ENCODE measurements at regions not wholly inside any gene's neighbourhood (a gene's known extent, or its start where the extent isn't known, plus 50 kb on each side); places are given as distances from the start of the nearest gene placed in this dataset.
"Not testable (repeated sequence)": the region's sequence is repeated elsewhere in the genome, so short reads cannot be mapped to it uniquely, and the experiment has no call there.

- DNase-seq: no peak
Measured at GRCh38 chr11:100584201-100584985, 102.7 kb upstream of the ARHGAP42 start.

DNA sequence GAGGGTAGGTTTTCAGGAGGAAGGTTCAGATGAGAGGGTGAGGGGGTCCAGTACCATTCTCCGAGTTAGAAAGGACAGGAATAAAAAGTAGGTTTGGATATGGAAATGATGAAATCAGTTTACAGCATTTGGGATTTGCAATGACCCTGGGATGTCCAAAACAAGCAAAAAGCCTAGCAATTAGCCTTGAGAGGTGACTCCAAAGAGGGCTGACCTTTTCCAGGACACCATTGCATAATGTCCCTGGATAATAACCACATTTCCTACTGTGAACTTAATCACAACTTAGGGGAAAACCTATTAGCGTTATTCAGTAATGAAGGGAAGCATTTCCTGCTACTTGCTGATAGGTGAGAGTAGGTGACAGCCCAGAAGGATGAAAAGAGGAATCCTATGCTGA, 101.4 kb upstream of the ARHGAP42 start:
- no peak for DNase-seq

- DNase-seq: no peak
Measured at GRCh38 chr11:100586361-100587101, 100.6 kb upstream of the ARHGAP42 start.

DNA sequence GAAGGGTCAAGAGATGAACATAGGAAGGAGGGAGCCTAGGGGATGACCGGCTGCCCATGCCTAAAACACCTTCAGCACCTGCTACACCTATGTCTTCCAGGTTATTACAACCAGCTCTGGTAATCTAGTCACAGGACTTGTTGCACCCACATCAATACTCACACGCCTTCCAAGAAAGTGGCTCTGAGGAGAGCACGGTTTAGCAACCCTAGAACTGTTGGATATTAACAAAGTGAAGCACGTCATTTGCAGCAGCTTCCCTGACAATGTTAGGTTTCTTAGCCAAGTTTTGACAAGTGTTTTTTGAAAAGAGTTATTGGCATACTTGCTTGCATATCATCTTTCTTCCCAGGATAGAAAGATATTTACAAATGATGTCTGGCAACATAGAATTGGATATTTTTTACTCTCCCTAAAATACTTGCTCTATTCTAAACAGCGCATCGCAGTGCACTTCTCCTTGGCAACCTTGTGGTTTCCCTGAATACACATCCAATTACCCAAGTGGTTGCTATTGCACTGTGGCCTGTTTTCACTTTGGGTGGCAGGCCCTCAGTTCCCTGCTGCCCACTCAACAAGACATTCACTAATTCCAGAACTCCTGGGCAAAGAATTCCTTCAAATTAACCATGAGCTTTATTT, 94.3 kb upstream of the ARHGAP42 start:
- DNase-seq: no peak

- DNase-seq: no peak
Measured at GRCh38 chr11:100593291-100593690, 93.8 kb upstream of the ARHGAP42 start.

DNA sequence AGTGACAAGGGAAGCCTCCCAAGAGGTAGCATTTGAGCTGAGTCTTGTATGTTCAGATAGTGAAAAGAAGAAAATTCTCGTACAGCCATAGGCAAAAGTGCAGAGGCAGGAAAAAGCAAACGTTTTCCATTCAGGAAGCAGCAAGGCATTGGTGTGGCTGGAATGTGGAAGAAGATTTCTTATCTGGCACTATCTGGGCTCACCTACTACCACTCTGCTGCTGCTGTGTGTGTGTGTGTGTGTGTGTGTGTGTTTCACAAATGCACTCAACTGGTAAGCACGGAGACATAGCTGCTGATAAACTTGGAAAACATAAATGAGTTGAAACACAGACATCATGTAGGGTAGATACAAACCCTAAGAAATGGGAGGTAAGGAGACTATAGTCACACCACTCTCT, 92.8 kb upstream of the ARHGAP42 start:
- DNase-seq: no peak

DNA sequence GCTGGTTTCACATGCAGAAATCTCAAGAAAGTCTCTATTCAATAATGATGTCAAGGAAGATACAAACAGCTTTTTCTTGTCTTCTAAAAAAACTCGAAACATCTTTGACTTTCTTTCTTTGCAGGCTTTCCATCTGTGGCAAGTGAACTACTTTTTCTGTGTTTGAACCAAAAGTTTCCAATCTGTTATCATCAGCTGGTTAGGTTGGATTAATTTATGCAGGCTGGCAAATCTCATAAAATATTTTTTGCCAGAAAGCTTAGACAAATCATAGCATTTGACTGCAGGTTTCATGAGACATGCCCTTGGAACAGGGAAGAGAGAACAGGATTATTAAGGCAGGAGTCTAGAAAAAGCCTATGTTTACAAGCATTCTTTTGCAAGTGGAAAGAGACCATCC, 86.1 kb upstream of the ARHGAP42 start:
- DNase-seq: no peak

- DNase-seq: no peak
Measured at GRCh38 chr11:100602716-100603115, 84.4 kb upstream of the ARHGAP42 start.

DNA sequence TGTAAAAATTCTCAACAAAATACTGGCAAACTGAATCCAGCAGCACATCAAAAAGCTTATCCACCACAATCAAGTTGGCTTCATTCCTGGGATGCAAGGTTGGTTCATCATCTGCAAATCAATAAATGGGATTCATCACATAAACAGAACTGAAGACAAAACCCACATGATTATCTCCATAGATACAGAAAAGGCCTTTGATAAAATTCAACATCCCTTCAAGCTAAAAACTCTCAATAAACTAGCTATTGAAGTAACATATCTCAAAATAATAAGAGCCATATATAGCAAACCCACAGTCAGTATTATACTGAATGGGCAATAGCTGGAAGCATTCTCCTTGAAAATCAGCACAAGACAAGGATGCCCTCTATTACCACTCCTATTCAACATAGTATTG, 79.3 kb upstream of the ARHGAP42 start:
- not testable (repeated sequence) for DNase-seq

GRCh38 chr11:100612766-100613165, 74.3 kb upstream of the ARHGAP42 start:
- DNase-seq: no peak

GRCh38 chr11:100618914-100619313, 68.2 kb upstream of the ARHGAP42 start:
- no peak for DNase-seq

DNA sequence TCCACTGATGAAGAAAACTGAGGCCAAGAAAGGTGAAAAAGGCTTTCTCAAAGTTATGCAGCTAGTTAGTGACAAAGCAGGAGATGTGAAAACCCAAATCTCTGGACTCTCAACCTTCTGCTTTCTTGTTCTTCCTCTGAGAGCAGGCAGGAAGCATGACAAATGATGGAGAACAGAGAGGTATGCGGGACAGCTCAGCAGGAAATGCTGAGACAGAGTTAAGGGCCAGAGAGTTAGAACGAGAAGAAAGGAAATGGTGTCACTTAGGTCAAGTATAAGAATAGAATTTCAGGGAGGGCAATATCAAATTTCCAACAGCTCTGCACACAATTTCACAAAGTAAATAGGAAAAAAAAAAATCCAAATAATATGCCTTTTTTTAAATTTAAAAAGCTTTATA, 67.6 kb upstream of the ARHGAP42 start:
- DNase-seq: no peak

GRCh38 chr11:100622404-100622803, 64.7 kb upstream of the ARHGAP42 start:
- DNase-seq: no peak

DNA sequence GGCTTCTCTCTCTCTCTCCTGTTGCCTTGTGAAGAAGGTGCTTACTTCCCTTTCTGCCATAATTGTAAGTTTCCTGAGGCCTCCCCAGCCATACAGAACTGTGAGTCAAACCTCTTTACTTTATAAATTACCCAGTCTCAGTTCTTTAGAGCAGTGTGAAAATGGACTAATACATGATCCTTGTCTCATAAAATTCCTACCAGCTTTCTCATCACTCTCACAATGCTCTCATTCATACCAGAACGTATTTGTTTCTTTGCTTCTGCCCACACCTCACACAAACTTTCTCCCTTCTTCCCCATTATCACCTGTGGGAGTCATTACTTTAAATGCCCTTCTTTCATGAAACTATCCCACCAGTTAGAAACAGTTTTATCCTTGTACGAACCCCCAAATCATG, 62.7 kb upstream of the ARHGAP42 start:
- no peak for DNase-seq

- no peak for DNase-seq
Measured at GRCh38 chr11:100625041-100625440, 62.0 kb upstream of the ARHGAP42 start.

- DNase-seq: no peak
Measured at GRCh38 chr11:100629671-100630070, 57.4 kb upstream of the ARHGAP42 start.

- no peak for DNase-seq
Measured at GRCh38 chr11:100630898-100631297, 56.2 kb upstream of the ARHGAP42 start.

- no peak for DNase-seq
Measured at GRCh38 chr11:100631316-100631715, 55.8 kb upstream of the ARHGAP42 start.

DNA sequence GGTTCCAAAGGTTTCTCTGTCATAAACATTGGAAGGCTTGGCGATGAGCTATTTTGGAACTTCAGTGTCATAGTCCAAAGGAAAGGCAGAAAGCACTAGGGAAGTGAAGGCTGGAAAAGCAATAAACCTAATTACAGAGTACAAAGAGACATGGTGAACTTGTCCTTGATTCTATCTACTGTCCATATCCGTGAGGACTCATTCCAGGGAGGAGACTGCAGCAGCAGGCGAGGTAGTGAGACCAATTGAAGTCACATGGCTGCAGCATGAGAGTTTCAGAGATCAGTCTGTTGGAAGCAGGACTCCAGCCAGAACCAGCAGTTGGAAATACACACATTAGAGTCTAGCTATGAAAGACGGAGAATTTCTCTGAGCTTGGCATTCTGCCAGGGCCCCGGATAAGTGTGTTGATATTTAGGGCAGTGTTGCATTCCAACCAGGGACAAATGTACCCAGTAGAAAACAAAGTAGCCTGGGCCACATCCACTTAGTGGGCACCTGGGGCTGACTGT, 54.1 kb upstream of the ARHGAP42 start:
- peak; percentile 1 for DNase-seq

GRCh38 chr11:100635194-100635593, 51.9 kb upstream of the ARHGAP42 start:
- DNase-seq: no peak

DNA sequence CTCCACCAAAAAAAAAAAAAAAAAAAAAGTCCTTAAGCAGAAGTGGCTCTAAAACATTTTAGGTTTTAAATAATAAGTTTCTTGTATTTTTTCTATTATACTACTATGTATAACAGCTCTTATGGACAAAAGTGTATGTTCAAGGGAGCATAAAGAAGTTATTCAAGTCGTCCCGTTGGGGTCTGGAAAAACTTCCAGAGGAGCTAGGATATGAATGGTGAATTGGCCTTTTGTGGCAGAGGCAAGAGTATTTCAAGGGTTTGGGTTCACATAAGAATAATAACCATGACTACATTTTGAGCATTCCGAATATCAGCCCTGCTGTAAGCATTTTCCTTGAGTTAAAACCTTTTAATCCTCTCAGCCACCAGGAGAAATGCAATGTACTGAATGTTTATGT, 50.6 kb upstream of the ARHGAP42 start:
- DNase-seq: no peak
